ENCODE measurements at regions not wholly inside any gene's neighbourhood (a gene's known extent, or its start where the extent isn't known, plus 50 kb on each side); places are given as distances from the start of the nearest gene placed in this dataset.
"Not testable (repeated sequence)": the region's sequence is repeated elsewhere in the genome, so short reads cannot be mapped to it uniquely, and the experiment has no call there.

GRCh38 chr18:77346208-77346810 lies 96.7 kb downstream of the GALR1 start:
- Histone ChIP-seq H3K27ac (ENCODE audit: insufficient read depth, low read length, poor library complexity, severe bottlenecking) (no peak overlapping the region), H3K4me3 (ENCODE audit: insufficient read depth, low read depth, low read length, poor library complexity, severe bottlenecking) (no peak overlapping the region), H3K4me1 (ENCODE audit: control insufficient read depth, insufficient read depth, low read length, poor library complexity, severe bottlenecking) (no peaks in the 10 kb centered on the region), H3K27me3 (replicated peaks; ENCODE audit: control insufficient read depth, insufficient read depth, low read length, poor library complexity, severe bottlenecking) (no peaks in the 10 kb centered on the region), H3K9me3 (ENCODE audit: control insufficient read depth, low read length) (no peaks in the 10 kb centered on the region), H3K36me3 (ENCODE audit: control insufficient read depth, insufficient read depth, low read length) (no peaks in the 10 kb centered on the region)
- no peak for DNase-seq

GRCh38 chr18:77353349-77353748 lies 103.7 kb downstream of the GALR1 start:
- H3K4me1 ChIP-seq (ENCODE audit: control insufficient read depth, insufficient read depth, low read length, poor library complexity, severe bottlenecking); DNase-seq; H3K9me3 ChIP-seq (ENCODE audit: control insufficient read depth, low read length); H3K36me3 ChIP-seq (ENCODE audit: control insufficient read depth, insufficient read depth, low read length); H3K27ac ChIP-seq (ENCODE audit: insufficient read depth, low read length, poor library complexity, severe bottlenecking); H3K27me3 ChIP-seq (replicated peaks; ENCODE audit: control insufficient read depth, insufficient read depth, low read length, poor library complexity, severe bottlenecking); H3K4me3 ChIP-seq (ENCODE audit: insufficient read depth, low read depth, low read length, poor library complexity, severe bottlenecking): not testable (repeated sequence)

- no peaks in the 10 kb centered on the region for H3K9me3 ChIP-seq (ENCODE audit: control insufficient read depth, low read length)
- no peak overlapping the region for H3K27ac ChIP-seq (ENCODE audit: insufficient read depth, low read length, poor library complexity, severe bottlenecking)
- no peaks in the 10 kb centered on the region for H3K4me1 ChIP-seq (ENCODE audit: control insufficient read depth, insufficient read depth, low read length, poor library complexity, severe bottlenecking)
- no peaks in the 10 kb centered on the region for H3K36me3 ChIP-seq (ENCODE audit: control insufficient read depth, insufficient read depth, low read length)
- H3K27me3 ChIP-seq (replicated peaks; ENCODE audit: control insufficient read depth, insufficient read depth, low read length, poor library complexity, severe bottlenecking), result no peaks in the 10 kb centered on the region
- no peak for DNase-seq
- H3K4me3 ChIP-seq (ENCODE audit: insufficient read depth, low read depth, low read length, poor library complexity, severe bottlenecking), result no peak overlapping the region
Measured at GRCh38 chr18:77359561-77360314, 110.1 kb downstream of the GALR1 start.

- no peaks in the 10 kb centered on the region for H3K36me3 ChIP-seq (ENCODE audit: control insufficient read depth, insufficient read depth, low read length)
- no peak overlapping the region for H3K4me3 ChIP-seq (ENCODE audit: insufficient read depth, low read depth, low read length, poor library complexity, severe bottlenecking)
- DNase-seq, result no peak
- H3K27me3 ChIP-seq (replicated peaks; ENCODE audit: control insufficient read depth, insufficient read depth, low read length, poor library complexity, severe bottlenecking), result no peaks in the 10 kb centered on the region
- no peaks in the 10 kb centered on the region for H3K4me1 ChIP-seq (ENCODE audit: control insufficient read depth, insufficient read depth, low read length, poor library complexity, severe bottlenecking)
- no peak overlapping the region for H3K27ac ChIP-seq (ENCODE audit: insufficient read depth, low read length, poor library complexity, severe bottlenecking)
- H3K9me3 ChIP-seq (ENCODE audit: control insufficient read depth, low read length), result no peaks in the 10 kb centered on the region
Measured at GRCh38 chr18:77360315-77361190, 110.9 kb downstream of the GALR1 start.

- no peak overlapping the region for H3K4me3 ChIP-seq (ENCODE audit: insufficient read depth, low read depth, low read length, poor library complexity, severe bottlenecking)
- no peaks in the 10 kb centered on the region for H3K4me1 ChIP-seq (ENCODE audit: control insufficient read depth, insufficient read depth, low read length, poor library complexity, severe bottlenecking)
- no peak overlapping the region for H3K27ac ChIP-seq (ENCODE audit: insufficient read depth, low read length, poor library complexity, severe bottlenecking)
- H3K9me3 ChIP-seq (ENCODE audit: control insufficient read depth, low read length), result no peaks in the 10 kb centered on the region
- DNase-seq, result no peak
- no peaks in the 10 kb centered on the region for H3K27me3 ChIP-seq (replicated peaks; ENCODE audit: control insufficient read depth, insufficient read depth, low read length, poor library complexity, severe bottlenecking)
- no peaks in the 10 kb centered on the region for H3K36me3 ChIP-seq (ENCODE audit: control insufficient read depth, insufficient read depth, low read length)
Measured at GRCh38 chr18:77361382-77361781, 111.7 kb downstream of the GALR1 start.

- Histone ChIP-seq H3K36me3 (ENCODE audit: control insufficient read depth, insufficient read depth, low read length) (no peaks in the 10 kb centered on the region), H3K9me3 (ENCODE audit: control insufficient read depth, low read length) (no peaks in the 10 kb centered on the region), H3K4me1 (ENCODE audit: control insufficient read depth, insufficient read depth, low read length, poor library complexity, severe bottlenecking) (no peaks in the 10 kb centered on the region), H3K27me3 (replicated peaks; ENCODE audit: control insufficient read depth, insufficient read depth, low read length, poor library complexity, severe bottlenecking) (no peaks in the 10 kb centered on the region), H3K27ac (ENCODE audit: insufficient read depth, low read length, poor library complexity, severe bottlenecking) (no peak overlapping the region), H3K4me3 (ENCODE audit: insufficient read depth, low read depth, low read length, poor library complexity, severe bottlenecking) (no peak overlapping the region)
- no peak for DNase-seq
Measured at GRCh38 chr18:77365667-77366066, 116.0 kb downstream of the GALR1 start.

GRCh38 chr18:77366067-77366719 lies 116.5 kb downstream of the GALR1 start:
- Histone ChIP-seq H3K4me3 (ENCODE audit: insufficient read depth, low read depth, low read length, poor library complexity, severe bottlenecking) (no peak overlapping the region), H3K27ac (ENCODE audit: insufficient read depth, low read length, poor library complexity, severe bottlenecking) (no peak overlapping the region), H3K27me3 (replicated peaks; ENCODE audit: control insufficient read depth, insufficient read depth, low read length, poor library complexity, severe bottlenecking) (no peaks in the 10 kb centered on the region), H3K9me3 (ENCODE audit: control insufficient read depth, low read length) (no peaks in the 10 kb centered on the region), H3K36me3 (ENCODE audit: control insufficient read depth, insufficient read depth, low read length) (no peaks in the 10 kb centered on the region), H3K4me1 (ENCODE audit: control insufficient read depth, insufficient read depth, low read length, poor library complexity, severe bottlenecking) (no peaks in the 10 kb centered on the region)
- DNase-seq, result no peak

GRCh38 chr18:77366720-77367641 lies 117.3 kb downstream of the GALR1 start:
- H3K9me3 ChIP-seq (ENCODE audit: control insufficient read depth, low read length), result no peaks in the 10 kb centered on the region
- no peak overlapping the region for H3K27ac ChIP-seq (ENCODE audit: insufficient read depth, low read length, poor library complexity, severe bottlenecking)
- no peak for DNase-seq
- no peak overlapping the region for H3K4me3 ChIP-seq (ENCODE audit: insufficient read depth, low read depth, low read length, poor library complexity, severe bottlenecking)
- H3K27me3 ChIP-seq (replicated peaks; ENCODE audit: control insufficient read depth, insufficient read depth, low read length, poor library complexity, severe bottlenecking), result no peaks in the 10 kb centered on the region
- no peaks in the 10 kb centered on the region for H3K36me3 ChIP-seq (ENCODE audit: control insufficient read depth, insufficient read depth, low read length)
- no peaks in the 10 kb centered on the region for H3K4me1 ChIP-seq (ENCODE audit: control insufficient read depth, insufficient read depth, low read length, poor library complexity, severe bottlenecking)

GRCh38 chr18:77369644-77370043 lies 120.0 kb downstream of the GALR1 start:
- Histone ChIP-seq H3K27me3 (replicated peaks; ENCODE audit: control insufficient read depth, insufficient read depth, low read length, poor library complexity, severe bottlenecking) (no peaks in the 10 kb centered on the region), H3K36me3 (ENCODE audit: control insufficient read depth, insufficient read depth, low read length) (no peaks in the 10 kb centered on the region), H3K27ac (ENCODE audit: insufficient read depth, low read length, poor library complexity, severe bottlenecking) (no peak overlapping the region)

More at GRCh38 chr18:77369644-77370043, 120.0 kb downstream of the GALR1 start:
- no peak for DNase-seq
- Histone ChIP-seq H3K4me1 (ENCODE audit: control insufficient read depth, insufficient read depth, low read length, poor library complexity, severe bottlenecking) (no peaks in the 10 kb centered on the region), H3K9me3 (ENCODE audit: control insufficient read depth, low read length) (no peaks in the 10 kb centered on the region), H3K4me3 (ENCODE audit: insufficient read depth, low read depth, low read length, poor library complexity, severe bottlenecking) (no peak overlapping the region)

Measured in effector memory CD4-positive, alpha-beta T cell (primary cell).